Suppressor macrophage (primary cell): ENCODE measurements at regions not wholly inside any gene's neighbourhood (a gene's known extent, or its start where the extent isn't known, plus 50 kb on each side); places are given as distances from the start of the nearest gene placed in this dataset.

ENCODE experiments used
- DNase-seq, 4 experiments: peaks; one replicate each; pipeline ENCODE4 v3.0.0-alpha.2; 2020 to 2022

DNA sequence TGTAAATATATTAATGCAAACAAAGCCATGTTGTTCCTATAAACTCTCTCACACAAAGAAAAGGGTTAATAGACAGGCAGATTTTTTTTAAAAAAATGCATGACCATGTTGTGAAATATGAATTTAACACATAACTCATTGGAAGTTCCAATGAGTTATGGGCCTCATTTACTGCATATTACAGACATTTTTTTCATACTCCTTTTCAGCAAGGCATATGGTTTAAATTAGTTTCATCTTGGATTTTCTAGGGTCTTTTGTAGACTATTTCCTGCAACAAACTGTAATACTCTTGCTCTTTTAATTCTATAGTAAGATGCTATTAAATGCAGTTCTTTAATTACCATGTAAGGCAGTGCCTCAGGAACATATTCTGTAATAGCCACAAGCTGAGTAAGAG, 323.1 kb downstream of the GBA3 start:
- no peak for DNase-seq

DNA sequence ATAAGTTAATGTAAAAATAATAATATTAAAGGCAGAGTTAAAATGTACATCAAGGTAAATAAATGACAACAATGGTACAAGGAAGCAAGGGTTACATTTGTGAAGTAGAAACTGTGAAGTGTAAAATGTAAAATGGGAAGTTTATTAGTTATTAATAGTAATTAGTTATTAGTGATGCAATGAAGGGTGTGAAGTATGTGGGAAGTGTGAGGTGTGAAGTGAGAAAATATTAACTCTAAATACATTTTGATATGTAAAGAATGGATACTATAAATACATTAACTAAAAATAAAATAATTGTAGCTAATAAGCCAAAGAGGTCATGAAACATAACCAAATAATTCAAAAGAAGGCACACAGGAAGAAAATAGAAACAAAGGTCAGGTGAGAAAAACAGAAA, 316.4 kb downstream of the GBA3 start:
- DNase-seq = no peak

DNA sequence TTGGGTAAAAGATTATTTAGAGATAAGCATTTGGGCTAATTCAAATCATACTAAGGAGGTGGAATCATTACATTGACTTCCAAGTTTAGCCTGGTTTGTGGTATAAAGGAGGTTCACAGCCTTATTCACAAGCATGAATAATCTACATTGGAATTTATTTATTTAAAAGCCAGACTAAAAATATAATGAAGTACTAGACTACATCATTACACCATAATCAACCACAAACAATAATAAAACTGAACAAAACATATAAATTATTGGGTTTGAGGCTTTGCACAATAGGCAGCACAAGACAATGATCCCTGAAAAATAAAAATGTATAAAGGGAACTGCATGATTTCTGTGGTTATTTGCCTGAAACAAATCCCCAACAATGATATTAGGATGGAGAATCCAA, 314.0 kb downstream of the GBA3 start:
- no peak for DNase-seq

DNA sequence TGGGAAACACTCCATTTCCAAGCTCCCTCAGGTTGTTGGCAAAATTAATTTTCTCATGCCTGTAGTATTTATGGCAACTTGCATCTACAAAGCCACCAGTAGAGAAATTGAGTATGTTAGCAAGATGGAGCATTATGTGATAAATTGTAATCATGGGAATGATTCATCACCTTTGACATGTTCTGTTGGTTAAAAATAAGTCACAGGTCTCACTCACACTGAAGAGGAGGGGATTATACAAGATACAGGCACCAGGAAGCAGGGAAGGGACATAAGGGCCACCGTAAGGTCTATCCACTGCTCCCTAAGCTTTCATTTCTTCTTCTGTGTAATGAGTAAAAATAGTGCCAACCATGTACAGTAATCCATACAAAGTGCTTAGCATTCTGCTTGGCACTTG, 313.0 kb downstream of the GBA3 start:
- no peak for DNase-seq

DNA sequence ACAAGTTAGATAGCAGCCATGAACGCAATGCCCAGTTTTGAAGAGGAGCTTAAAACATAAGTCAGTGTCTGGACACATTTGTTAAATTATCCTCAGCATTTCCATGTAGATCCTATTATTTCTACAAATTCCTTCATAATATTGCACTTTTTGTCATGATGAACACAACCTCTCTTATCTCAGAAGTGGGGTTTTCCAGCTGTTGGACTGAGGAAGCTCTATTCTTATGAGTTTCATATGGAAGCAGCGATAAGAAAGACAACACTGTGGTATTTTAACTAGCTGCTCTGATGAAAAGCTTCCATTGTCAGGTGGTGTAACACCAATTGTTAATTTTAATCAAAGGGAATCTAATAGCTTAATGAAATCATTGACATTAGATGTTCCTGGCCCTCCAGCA, 308.7 kb downstream of the GBA3 start:
- DNase-seq = no peak

DNA sequence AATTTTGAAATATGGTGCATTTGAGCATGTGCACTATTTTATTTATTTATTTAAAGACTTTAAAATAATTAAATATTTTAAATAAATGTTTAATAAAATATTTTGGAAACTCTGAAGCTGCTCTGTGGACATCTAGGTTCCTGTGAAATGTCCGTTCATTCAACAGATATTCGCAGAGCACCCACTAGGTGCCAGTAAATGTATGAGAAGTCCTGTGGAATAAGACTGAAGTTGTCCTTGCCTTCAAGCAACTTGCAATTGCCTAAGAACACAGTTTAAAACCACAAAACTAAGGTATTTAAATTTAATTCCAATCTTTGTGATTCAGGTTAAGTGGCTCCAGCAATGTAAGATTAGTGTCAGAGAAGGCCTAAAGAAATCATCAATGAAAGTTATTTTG, 306.7 kb downstream of the GBA3 start:
- DNase-seq = no peak

DNA sequence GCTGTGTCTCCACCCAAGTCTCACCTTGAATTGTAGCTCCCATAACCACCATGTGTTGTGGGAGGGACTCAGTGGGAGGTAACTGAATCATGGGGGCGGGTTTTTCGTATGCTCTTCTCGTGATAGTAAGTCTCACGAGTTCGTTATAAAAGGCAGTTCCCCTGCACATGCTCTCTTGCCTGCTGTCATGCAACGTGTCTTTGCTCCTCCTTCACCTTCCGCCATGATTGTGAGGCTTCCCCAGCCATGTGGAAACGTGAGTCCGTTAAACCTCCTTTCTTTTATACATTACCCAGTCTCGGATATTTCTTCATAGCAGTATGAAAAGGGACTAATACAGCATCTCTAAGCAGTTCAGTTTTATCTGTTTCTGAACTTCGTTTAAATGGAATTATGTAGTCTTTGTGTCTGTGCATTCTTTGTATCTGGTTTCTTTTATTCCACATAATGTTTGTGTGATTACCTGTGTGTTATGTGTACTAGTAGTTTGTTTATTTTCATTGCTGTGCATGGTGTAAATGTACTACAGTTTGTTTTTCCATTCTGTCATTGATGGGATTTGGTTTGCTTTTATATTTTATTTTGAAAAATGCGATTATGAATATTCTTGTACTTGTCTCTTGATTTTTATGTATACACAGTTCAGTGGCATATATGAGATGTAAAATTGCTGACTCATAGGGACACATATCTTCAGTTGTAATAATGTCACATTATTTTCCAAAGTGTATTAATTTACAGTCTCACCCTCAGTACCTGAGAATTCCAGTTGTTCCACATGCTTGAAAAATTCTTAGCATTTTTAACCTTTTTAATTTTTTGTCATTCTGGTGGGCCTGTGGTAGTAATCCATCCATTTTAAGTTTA, 304.9 kb downstream of the GBA3 start:
- DNase-seq = no peak

DNA sequence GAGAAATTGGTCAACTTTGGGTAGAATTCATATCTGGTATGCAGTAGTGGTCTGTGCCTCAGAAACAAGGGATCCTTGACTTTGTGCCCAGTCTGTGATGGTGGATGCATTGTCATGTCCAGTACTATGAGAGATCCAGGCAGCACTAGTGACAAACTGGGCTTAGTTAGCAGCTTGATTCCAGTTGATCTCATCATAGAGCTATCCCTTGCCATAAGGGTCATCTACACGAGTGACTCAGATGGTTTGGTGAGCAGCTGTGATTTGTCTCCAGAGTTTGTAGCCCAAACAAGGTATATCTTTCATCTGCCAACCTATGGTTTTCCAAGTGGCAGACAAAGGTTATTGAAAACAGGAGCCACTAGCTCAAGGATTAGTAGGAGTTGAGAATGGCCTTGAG, 298.8 kb downstream of the GBA3 start:
- DNase-seq = no peak

DNA sequence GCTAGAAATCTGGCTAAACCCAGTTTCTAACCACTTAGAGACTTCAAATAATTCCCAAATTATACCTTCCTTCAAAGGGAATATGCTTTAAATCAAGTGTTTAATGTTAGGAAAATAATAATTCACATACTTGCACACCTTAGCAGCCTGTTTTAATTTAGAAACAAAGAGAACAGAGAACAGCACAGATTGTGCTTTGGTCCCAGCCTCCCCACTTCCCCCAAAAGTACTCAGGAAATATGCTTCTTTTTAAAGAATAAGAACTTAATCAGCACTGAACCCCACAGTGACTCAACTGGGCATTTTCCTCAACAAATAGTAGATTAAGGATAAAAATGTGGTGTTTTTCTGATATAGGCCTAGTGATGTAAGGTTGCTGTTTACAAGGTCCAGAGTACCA, 295.8 kb downstream of the GBA3 start:
- DNase-seq = no peak

DNA sequence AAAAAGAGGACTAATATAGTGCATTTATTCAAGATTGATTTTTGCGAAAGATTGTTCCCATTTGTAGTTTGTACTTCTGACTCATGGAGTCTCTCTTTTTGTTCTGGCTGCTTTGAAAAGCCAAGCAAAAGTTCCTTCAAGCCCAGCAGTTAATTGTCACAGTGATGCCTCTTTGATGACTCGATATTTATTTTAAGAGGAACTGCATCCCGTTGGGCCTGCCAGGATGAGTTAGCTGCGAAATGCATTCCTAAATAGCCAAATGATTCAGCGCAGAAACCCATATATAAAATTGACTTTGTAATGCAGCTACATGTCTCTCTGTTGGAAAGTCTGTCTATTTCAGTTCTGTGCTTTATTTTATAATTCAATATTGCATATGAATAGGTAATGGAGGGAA, 295.1 kb downstream of the GBA3 start:
- DNase-seq = no peak

DNA sequence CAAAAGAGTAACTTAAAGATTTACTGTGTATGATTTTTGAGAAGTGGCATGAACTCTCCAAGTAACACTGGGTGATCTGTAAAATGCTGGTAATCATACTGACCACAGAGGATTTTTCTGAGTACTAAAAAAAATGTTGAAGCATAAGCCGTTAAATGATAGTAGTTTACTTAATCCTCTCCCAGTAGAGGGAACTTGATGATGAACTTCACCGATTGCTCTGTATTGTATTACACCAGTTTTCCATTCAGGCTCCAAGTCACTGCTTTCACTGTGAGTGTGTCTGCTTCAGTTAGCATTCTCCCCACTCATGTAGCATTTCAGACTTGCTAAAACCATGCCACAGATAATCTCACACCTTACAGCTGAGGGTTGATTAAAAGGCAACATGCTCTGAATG, 294.1 kb downstream of the GBA3 start:
- no peak for DNase-seq

DNA sequence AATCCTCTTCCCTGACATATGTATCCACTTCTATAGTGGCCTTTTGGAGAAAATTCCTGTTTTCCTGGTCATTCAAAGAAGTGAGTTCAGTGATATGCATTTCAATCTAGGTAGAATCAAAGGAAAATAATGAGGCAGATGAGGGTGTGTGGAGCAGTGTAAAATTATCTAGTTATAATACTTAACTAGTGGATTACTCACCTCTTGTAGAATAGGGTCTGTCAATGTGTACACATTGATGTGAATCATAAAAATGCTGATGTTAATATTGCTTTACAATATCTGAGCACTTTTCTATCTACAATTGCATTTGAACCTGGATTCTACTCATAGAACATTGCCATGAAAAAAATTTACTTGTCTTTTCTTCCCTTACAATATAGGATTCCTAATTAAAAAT, 293.5 kb downstream of the GBA3 start:
- DNase-seq = no peak

DNA sequence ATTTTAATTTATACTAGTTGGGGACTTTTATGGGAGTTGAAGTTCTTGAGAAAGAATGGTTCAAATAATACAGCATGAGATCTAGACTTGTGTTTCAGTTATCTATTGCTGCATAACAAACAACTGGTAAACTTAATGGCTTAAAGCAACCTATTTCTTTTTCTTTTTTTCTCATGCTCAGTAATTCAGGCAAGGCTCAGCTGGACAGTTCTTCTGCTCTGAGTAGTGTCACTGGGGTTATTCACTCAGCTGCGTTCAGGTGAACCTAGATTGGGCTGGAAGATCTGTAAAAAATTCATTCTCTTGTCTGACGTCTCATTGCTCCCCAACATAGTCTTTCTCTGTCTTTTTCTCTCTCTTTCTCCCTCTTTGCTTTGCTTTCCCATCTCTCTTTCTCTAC, 291.7 kb downstream of the GBA3 start:
- DNase-seq = no peak

DNA sequence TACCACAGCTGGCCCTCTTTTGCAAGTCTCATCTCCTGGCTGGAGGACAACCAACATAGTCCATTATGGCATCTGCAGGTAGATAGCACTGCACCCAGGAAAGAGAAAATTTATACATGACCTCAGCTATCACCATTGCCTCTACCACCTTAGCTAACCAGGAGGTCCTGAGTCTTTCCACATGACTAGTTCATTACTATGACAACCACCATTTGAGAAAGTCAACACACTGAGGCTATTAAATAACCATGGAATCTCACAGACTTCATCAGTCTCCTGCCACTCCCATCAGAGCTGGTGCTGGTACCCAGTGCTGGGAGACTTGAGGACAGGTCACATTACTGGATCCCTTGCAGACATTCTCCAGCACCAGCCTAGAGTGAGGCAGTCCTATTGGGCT, 285.9 kb downstream of the GBA3 start:
- no peak for DNase-seq

DNA sequence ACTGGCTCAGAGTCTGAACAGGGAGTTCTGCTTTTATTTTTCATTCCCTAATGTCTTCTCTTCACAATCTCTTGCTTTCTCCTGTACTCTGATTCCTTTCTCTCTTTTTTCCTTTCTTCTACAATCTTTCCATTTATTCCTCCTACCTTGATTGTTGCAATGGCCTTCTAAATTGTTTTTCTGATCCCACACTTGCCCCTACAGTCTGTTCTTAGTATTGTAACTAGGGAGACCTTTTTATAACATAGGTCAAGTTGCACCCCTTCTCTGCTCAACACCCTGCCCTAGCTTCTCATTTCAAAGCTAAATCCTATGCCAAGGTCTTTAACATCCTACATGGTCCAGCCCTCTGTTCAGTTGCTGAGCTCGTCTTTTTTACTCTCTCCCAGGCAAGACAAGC, 277.9 kb downstream of the GBA3 start:
- DNase-seq = no peak

DNA sequence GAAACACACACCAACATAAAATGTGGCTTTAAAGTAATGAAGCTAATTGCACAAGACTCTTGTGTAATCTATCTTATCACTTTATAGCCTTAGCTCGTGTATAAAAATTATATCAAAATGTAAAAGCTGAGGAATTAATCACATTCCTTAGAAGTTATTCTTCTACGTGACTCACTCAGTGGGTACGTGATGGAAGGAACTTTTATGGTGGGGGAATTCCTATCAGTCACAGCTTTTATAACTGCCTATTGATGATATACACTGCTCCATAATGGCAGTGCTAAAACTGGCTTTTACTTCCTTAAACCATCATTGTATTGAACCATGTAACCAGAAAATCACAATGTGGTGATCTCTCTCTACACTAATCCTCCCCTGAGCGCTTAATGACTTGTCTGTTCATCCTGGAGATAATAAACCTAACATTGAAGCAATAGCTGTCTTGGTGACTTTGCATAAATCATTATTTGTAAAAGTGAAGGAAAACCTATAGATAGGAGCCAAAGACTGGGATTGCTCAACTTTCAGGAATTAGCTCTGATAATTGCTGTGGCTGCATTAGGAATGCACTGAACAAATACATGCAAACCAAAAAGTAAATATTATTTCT, 276.7 kb downstream of the GBA3 start:
- DNase-seq = no peak

DNA sequence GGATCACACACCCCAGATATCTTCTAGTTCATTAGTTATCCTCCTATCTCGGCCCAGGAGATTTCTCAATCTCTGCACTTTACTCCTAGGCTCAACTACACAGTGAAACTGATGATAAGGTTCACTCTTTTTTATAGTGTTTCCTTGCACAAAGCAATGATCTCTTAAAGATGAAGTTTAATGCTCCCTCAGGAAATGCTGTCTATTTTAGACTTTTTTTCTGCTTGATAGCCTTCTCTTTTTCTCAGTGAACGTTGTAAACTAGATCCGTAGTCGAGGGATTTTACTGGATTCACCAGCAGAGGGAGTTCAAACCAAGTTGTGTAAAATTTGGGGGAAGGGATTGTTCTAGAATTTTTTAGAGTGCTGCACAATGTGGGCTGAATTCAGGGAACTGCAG, 269.6 kb downstream of the GBA3 start:
- peak; percentile 1 to 29 (median 22) for DNase-seq

DNA sequence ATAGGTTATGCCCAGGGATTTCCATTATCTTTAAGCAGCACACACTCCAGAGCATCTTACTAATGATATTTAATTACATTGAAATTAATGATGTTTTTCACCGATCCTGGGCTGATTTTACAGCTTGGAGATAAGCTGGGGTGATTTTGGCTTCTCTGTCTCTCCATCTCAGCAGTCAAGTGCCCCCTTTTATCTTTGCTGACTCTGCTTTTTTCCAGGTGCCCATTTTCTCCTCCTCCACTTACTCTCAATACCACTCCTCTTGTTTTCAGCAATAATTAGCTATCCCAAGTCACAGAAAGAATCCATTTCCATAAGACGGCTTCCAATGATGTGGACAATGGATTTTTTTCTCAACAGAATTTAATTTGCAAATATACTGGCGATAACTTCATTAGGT, 266.7 kb downstream of the GBA3 start:
- DNase-seq = no peak

DNA sequence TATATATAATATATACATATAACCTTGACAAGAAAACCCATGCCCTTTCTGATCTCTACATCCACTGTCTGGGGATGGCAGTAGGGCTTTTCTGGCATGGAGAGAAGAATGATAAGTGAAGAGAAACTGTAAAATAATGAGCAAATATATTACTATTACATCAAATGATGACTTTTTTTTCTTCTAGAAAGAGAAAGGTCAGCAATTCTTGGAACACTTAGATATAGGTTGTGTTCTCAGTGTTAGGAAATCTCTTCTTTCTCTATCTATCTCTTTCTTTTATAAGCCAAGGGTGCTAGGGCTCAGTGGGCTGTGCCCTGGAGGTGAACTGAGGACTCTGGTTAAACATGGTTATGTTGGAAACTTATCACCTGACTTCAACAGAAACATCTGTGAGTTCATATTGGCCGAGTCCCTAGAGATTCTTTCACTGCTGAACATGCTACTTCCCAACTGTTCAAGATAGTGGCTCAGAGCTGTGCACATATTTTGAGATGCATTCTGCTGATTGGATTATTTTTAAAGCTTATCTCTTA, 265.1 kb downstream of the GBA3 start:
- DNase-seq = no peak

DNA sequence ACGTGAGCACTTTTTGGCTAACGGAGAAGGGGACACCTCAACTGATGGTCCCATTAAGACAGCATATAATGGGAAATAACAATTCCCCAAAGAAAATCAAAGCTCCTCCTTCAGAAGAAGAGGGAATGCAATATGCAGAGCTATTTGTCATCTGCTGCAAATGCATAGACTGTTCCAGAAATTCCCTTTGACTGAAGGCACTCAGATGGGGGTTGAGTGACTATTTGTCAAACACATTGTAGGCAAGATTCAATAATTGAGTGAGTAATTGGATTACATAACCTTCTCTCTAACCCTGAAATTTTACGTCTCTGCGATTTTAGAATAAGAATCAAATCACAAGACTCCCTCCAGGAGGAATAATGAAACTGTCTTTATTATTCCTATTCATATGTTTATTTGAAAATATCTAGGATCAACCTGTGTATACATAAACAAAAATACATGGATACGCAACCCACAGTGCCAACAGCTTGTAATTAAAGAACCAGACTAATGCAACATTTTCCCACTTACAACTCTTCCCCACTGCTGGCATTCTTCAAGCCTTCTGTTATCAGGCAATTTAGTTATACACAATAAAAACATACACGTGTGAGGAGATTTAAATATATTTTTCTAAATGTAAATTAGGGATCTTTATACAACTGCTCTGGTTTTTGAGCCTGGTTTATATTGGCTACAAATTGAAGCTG, 256.6 kb downstream of the GBA3 start:
- DNase-seq = no peak

DNA sequence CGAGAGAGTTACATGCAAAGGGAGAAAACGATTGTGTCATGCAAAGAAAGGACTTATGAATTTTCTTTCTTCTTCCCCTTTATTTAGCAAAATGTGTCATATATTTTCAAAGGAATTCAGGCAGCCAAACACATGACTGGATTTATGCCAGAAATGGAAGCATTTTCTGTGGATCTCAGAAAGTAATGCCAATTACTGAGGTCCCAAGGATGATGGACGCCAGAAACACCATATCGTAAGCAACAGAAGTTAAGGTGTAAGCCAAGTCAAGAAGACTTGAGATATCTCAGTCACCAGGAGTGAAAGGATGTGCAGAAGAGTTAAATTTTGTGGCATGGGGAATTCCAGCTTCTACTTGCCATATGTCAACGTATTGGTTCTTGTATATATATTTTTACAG, 255.1 kb downstream of the GBA3 start:
- DNase-seq = no peak

DNA sequence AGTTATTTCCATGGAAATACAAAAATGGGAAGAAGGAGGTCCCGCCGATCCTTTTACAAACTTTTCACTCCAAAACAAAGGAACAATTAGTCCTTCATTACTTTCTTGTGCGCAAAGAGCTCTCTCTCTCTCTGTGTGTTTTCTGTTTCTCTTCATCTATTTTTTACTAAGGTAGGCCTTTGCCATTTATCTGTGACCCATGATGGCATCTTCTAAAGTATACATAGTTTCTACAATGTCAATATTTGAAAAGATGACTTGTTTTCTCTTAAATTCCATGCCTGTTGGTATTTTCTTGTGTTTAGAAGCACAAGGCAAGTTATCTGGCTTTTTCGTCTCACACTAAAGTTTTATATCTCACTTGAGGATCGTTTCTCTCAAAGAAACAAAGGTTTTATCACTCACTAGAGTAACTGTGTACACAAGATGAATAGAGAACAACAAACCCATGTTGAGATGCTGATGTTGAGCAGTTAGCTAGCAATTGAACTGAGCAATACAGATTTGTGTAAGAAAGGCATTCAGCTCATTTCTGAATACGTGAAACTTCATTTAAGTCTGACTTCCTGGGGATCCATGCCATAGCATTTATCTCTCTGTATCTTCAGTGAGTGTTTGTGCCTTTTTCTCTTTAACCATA, 250.3 kb downstream of the GBA3 start:
- DNase-seq = no peak

DNA sequence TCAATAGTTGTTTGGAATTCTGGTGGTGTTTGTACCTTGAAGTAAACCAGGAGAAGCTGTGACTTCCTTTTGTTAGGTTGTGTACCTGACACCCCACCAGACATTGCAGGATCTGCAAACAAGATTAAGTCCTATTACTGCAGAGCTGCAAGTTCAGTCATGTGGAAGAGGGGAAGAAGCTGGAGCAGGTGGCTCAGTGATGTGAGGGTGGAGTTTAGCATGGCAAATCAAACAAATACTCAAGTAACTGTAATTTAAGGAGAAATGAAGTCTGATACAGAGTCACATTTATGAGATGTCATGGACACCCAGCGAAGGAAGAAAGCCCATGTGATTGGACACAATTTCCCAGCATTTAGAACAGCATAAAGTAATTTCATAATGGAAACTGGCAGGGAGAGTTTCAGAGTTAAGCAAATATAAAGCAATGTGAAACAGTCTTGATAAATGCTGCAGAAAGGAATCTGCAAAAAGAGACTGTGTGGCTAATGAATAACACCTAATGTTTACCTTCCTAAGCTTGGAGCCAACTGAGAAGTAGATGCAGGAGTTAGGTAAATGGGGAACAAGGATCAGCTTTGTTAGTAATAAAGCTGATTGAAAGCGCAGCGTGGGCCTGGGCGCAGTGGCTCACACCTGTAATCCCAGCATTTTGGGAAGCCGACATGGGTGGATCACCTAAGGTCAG, 249.1 kb downstream of the GBA3 start:
- no peak for DNase-seq
